A549 (cell line): ENCODE measurements at regions not wholly inside any gene's neighbourhood (a gene's known extent, or its start where the extent isn't known, plus 50 kb on each side); places are given as distances from the start of the nearest gene placed in this dataset.

Experiments
- ATAC-seq, 2 experiments: fragments of 200-7000 bp in 1 of 2; fragments of >200 bp in 1 of 2; cut with Nextera tagmentation in 1 of 2; cut with Tn5 transposase in 1 of 2; 3 replicates each; pipeline versions ENCODE4 v1.8.0 to v1.9.1; 2018 to 2020; ENCODE audit warnings: mild to moderate bottlenecking in 1 of 2, moderate library complexity in 1 of 2
- CTCF ChIA-PET: fragments of 300-600 bp; sonication (Branson Sonifier 250); formaldehyde crosslinking; extraction: SDS; loops from one replicate; lab custom pipeline; 2021; ENCODE audit warnings: antibody characterized with exemption, inconsistent platforms; lab: Yijun Ruan, JAX
- POLR2A ChIA-PET: fragments of 350-600 bp; formaldehyde crosslinking; extraction: SDS; loops from one replicate; lab custom pipeline; 2021; ENCODE audit warnings: antibody characterized with exemption, inconsistent platforms; lab: Yijun Ruan, JAX
- DNase-seq, 2 experiments: peaks; one replicate each; pipeline versions ENCODE4 v3.0.0 to v3.0.0-alpha.2; 2011 to 2016; ENCODE audit warnings: low read depth in 1 of 2, low spot score in 1 of 2
- FAIRE-seq: peaks from 2 replicates; lab custom pipeline; 2011; peaks lifted over from hg19 to GRCh38; lab: Jason Lieb, UNC
- H3K27ac ChIP-seq, 2 experiments: fragments of >200 bp; sonication (Bioruptor Twin); formaldehyde crosslinking; 3 replicates each; pipeline ENCODE4 v1.5.1; 2016 to 2017
- H3K4me1 ChIP-seq: fragments of >200 bp; sonication (Bioruptor Twin); formaldehyde crosslinking; 3 replicates; pipeline ENCODE4 v1.6.1; 2016
- H3K4me2 ChIP-seq: fragments of >200 bp; sonication (Bioruptor Twin); formaldehyde crosslinking; 3 replicates; pipeline ENCODE4 v1.6.1; 2016
- H3K4me3 ChIP-seq: fragments of >200 bp; sonication (Bioruptor Twin); formaldehyde crosslinking; 3 replicates; pipeline ENCODE4 v1.5.1; 2016
- H3K9me3 ChIP-seq: fragments of >200 bp; sonication (Bioruptor Twin); formaldehyde crosslinking; 3 replicates; pipeline ENCODE4 v1.6.1; 2016
- CBX2 ChIP-seq: fragments of 200-600 bp; sonication (generic); IDR thresholded peaks from 2 replicates; pipeline ENCODE4 v1.6.1; 2016; ENCODE audit warnings: low read depth, mild to moderate bottlenecking, borderline replicate concordance
- CEBPB ChIP-seq, 2 experiments: fragments of >200 bp in 1 of 2; sonication (Bioruptor Twin) in 1 of 2; formaldehyde crosslinking in 1 of 2; IDR thresholded peaks; 2 replicates each; pipeline ENCODE4 v1.6.1; 2012 to 2016
- CHD4 ChIP-seq: fragments of 200-600 bp; sonication (generic); IDR thresholded peaks from 2 replicates; pipeline ENCODE4 v1.6.1; 2016; ENCODE audit warnings: antibody characterized with exemption, mild to moderate bottlenecking, borderline replicate concordance
- EHMT2 ChIP-seq: fragments of 200-600 bp; sonication (generic); IDR thresholded peaks from 2 replicates; pipeline ENCODE4 v1.6.1; 2016; ENCODE audit warnings: antibody characterized with exemption, low read depth, mild to moderate bottlenecking, moderate library complexity
- ESRRA ChIP-seq: fragments of 150-350 bp; IDR thresholded peaks from 2 replicates; pipeline ENCODE4 v1.6.1; 2014; ENCODE audit warnings: mild to moderate bottlenecking, low read length, borderline replicate concordance
- FOSL2 ChIP-seq, 2 experiments: fragments of 450-650 bp in 1 of 2; fragments of >200 bp in 1 of 2; sonication (Bioruptor Twin) in 1 of 2; formaldehyde crosslinking; IDR thresholded peaks; 2 replicates each; pipeline versions ENCODE4 v1.5.0 to v1.6.1; 2016 to 2020; ENCODE audit warnings: mild to moderate bottlenecking in 1 of 2, moderate library complexity in 1 of 2
- FOXS1 ChIP-seq: fragments of 250-450 bp; sonication (Bioruptor Pico); IDR thresholded peaks from 2 replicates; pipeline ENCODE4 v1.5.0; 2020; ENCODE audit warnings: mild to moderate bottlenecking, moderate library complexity
- GATA3 ChIP-seq: IDR thresholded peaks from 2 replicates; pipeline ENCODE4 v1.6.1; 2012; ENCODE audit warnings: borderline replicate concordance
- HOXA7 ChIP-seq: fragments of 250-450 bp; sonication (Bioruptor Pico); IDR thresholded peaks from 2 replicates; pipeline ENCODE4 v1.5.0; 2020; ENCODE audit warnings: mild to moderate bottlenecking, moderate library complexity
- HOXB13 ChIP-seq: fragments of 250-450 bp; sonication (Bioruptor Pico); IDR thresholded peaks from 2 replicates; pipeline ENCODE4 v1.5.0; 2020; ENCODE audit warnings: low read depth, mild to moderate bottlenecking, moderate library complexity
- MAFK ChIP-seq: fragments of 450-650 bp; IDR thresholded peaks from 2 replicates; pipeline ENCODE4 v1.6.1; 2014; ENCODE audit not compliant: partially characterized antibody
- MAZ ChIP-seq: fragments of 150-350 bp; IDR thresholded peaks from 2 replicates; pipeline ENCODE4 v1.6.1; 2014; ENCODE audit warnings: antibody characterized with exemption, low read depth, low read length, borderline replicate concordance
- NFE2L2 ChIP-seq: fragments of 150-350 bp; conservative IDR thresholded peaks from 2 replicates; pipeline ENCODE4 v1.6.1; 2014; ENCODE audit warnings: low read length
- NPAS2 ChIP-seq: fragments of 250-450 bp; sonication (Bioruptor Pico); IDR thresholded peaks from 2 replicates; pipeline ENCODE4 v1.8.0; 2022; ENCODE audit warnings: mild to moderate bottlenecking, moderate library complexity, borderline replicate concordance
- PHF8 ChIP-seq: fragments of 200-600 bp; sonication (generic); IDR thresholded peaks from 2 replicates; pipeline ENCODE4 v1.6.1; 2016; ENCODE audit warnings: low read depth, mild to moderate bottlenecking, antibody characterized with exemption, moderate library complexity, borderline replicate concordance
- POLR2A ChIP-seq: IDR thresholded peaks from 2 replicates; pipeline ENCODE4 v1.6.1; 2012; ENCODE audit warnings: mild to moderate bottlenecking, low read length
- POLR2AphosphoS2 ChIP-seq: conservative IDR thresholded peaks from 2 replicates; pipeline ENCODE4 v1.6.1; 2012; ENCODE audit warnings: low read length, improper control_type of control experiment, inconsistent platforms
- RFX5 ChIP-seq: fragments of 450-650 bp; IDR thresholded peaks from 2 replicates; pipeline ENCODE4 v1.7.1; 2014; ENCODE audit warnings: antibody characterized with exemption, mild to moderate bottlenecking, moderate library complexity
- TFCP2L1 ChIP-seq: fragments of 250-450 bp; sonication (Bioruptor Pico); IDR thresholded peaks from 2 replicates; pipeline ENCODE4 v1.5.0; 2021; ENCODE audit warnings: mild to moderate bottlenecking
- ZFP36 ChIP-seq: fragments of 450-650 bp; IDR thresholded peaks from 2 replicates; pipeline ENCODE4 v1.6.1; 2014; ENCODE audit warnings: borderline replicate concordance; ENCODE audit not compliant: partially characterized antibody
- WGBS: methylation state at CpG from one replicate; pipeline ENCODE4 v1.1.6; 2017; ENCODE audit errors: missing lambda C conversion rate; 5-methylcytosine and 5-hydroxymethylcytosine counted together
- TF ChIP-seq, protein P1 (sequence below): fragments of 450-650 bp; IDR thresholded peaks from 2 replicates; pipeline ENCODE4 v1.6.1; 2014; ENCODE audit warnings: antibody characterized with exemption
- TF ChIP-seq, protein P2 (sequence below): fragments of >200 bp; sonication (Bioruptor Twin); formaldehyde crosslinking; IDR thresholded peaks from 3 replicates; pipeline ENCODE4 v1.5.1; 2016

DNA sequence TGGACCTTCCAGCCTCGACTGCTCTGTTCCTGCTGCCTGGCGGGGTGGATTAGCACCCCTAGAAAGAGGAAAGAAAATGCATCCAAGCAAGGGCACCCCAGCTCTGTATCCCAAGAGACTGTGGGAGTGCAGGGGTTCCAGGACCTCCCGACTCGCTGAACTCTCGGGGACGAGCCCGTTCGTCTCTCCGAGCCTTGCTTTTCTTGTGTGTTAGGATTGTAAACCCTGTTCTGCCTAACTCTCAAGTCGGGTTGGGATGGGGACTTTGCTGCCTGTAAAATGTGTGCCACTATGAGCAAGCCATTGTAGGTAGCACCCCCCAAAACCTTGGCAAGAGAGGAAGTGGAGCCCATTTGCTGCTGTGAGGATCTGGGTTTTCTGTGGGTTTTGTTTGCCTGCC is 73.2 kb upstream of the VRK1 start:
- POLR2A ChIA-PET, result no interaction called here
- TF ChIP-seq FOXS1 (CRISPR knock-in tag) (no peak), POLR2AphosphoS2 (no peak), FOSL2 (IDR thresholded peaks at IDR 0.05) (no peak), FOSL2 (CRISPR knock-in tag; IDR thresholded peaks at IDR 0.05) (no peak), CHD4 (no peak)
- Histone ChIP-seq H3K4me3 (no peak overlapping the region), H3K9me3 (0 out of 3 replicates have a peak, but pooled peaks cover 6% of the 10 kb centered on the region), H3K27ac (no peak overlapping the region), H3K4me2 (no peak overlapping the region), H3K4me1 (no peaks in the 10 kb centered on the region)
- ATAC-seq (no peak), FAIRE-seq (no peak), DNase-seq (no peak)
- WGBS, result 23% methylated on average over 10 of the region's 10 CpGs
- CTCF ChIA-PET, result interaction anchor here (0.8 to 1.1 kb wide), 3 partner anchors 13 to 18 kb away, joined by 3 read pairs; no protein-coding TSS in a partner anchor

DNA sequence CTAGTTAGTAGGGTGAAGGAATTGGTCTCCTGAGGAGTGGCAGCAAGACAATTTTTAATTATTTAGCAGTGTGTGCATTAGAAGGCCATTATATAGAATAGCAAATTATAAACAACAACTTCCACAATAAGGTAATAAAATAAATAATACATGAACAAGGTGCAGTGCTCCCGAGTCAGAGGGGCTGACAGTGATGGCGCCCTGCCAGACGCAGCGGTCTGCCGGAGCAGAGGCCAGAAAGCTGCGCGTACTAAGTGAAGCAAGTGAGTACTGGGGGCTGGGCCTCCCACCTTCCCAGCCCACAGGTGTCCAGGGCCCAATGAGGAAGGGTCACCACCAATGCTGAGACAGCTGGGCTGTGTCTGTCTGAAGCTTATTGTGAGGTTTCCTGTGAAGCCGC is 72.0 kb upstream of the VRK1 start:
- no peak overlapping the region for H3K4me2 ChIP-seq
- DNase-seq (no peak), ATAC-seq (no peak), FAIRE-seq (no peak)
- CTCF ChIA-PET, result interaction anchor here (0.8 to 1.4 kb wide), 5 partner anchors 9 to 16 kb away, joined by 3 to 4 read pairs (median 3); no protein-coding TSS in a partner anchor
- 0 out of 3 replicates have a peak, but pooled peaks cover 6% of the 10 kb centered on the region for H3K9me3 ChIP-seq
- TF ChIP-seq, protein P1, sequence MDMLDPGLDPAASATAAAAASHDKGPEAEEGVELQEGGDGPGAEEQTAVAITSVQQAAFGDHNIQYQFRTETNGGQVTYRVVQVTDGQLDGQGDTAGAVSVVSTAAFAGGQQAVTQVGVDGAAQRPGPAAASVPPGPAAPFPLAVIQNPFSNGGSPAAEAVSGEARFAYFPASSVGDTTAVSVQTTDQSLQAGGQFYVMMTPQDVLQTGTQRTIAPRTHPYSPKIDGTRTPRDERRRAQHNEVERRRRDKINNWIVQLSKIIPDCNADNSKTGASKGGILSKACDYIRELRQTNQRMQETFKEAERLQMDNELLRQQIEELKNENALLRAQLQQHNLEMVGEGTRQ, result no peak
- H3K27ac ChIP-seq, result no peak overlapping the region
- no peaks in the 10 kb centered on the region for H3K4me1 ChIP-seq
- WGBS, result 66% methylated on average over 7 of the region's 8 CpGs
- POLR2A ChIA-PET, result no interaction called here
- no peak overlapping the region for H3K4me3 ChIP-seq

DNA sequence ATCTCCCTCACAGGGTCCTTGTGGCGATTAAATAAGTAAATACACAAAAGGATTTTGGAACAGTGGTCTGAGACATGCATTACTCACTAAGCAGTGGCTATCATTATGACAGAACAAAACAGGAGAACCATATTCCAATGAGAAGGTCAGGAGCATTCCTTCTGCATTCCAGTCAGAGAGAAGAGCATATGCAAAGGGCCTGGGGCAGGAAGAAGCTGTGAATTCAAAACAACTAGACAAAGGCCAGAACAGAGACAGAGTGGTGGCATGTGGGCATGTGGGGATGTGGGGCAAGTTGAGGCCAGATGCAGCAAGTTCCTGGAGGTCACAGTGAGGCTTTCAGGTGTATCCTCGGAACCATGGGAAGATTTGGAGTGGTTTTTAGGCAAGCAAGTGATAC is 70.1 kb upstream of the VRK1 start:
- FAIRE-seq (no peak), ATAC-seq (no peak)
- CTCF ChIA-PET, result interaction anchor here (1.9 kb wide), 1 partner anchor 13 kb away, joined by 7 read pairs; no protein-coding TSS in a partner anchor

DNA sequence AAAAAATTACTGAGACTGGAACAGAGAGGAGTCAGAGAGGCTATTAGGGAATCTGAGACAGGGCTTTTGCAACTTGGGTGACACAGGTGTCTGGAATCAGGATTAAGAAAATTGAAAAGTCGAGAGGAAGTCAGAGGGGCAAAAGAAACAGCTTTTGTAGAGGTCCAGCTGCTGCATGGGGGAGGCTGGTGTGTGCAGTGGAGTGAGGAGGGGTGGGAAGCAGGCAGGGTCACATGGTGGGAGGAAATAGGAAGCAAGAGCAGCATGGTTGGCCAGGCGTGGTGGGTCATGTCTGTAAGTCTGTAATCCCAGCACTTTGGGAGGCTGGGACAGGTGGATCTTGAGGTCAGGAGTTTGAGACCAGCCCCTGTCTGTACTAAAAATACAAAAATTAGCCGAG is 69.7 kb upstream of the VRK1 start:
- ATAC-seq (no peak), DNase-seq (no peak), FAIRE-seq (no peak)
- Histone ChIP-seq H3K27ac (no peak overlapping the region), H3K4me3 (no peak overlapping the region), H3K4me1 (no peaks in the 10 kb centered on the region), H3K9me3 (0 out of 3 replicates have a peak, but pooled peaks cover 6% of the 10 kb centered on the region), H3K4me2 (no peak overlapping the region)
- ChIA-PET CTCF (interaction anchor here (1.9 kb wide), 1 partner anchor 13 kb away, joined by 7 read pairs; no protein-coding TSS in a partner anchor), POLR2A (no interaction called here)
- TF ChIP-seq NFE2L2 (no peak), ESRRA (no peak), TFCP2L1 (no peak), EHMT2 (no peak), POLR2A (no peak), RFX5 (no peak), NPAS2 (CRISPR knock-in tag) (no peak), MAZ (no peak), GATA3 (no peak), HOXB13 (CRISPR knock-in tag) (no peak), HOXA7 (CRISPR knock-in tag) (no peak), CBX2 (no peak), PHF8 (no peak)
- 9% methylated on average over 3 of the region's 3 CpGs for WGBS

More for the DNA sequence above, 70.1 kb upstream of the VRK1 start:
- no peak for DNase-seq
- 8% methylated on average over 2 of the region's 2 CpGs for WGBS
- H3K9me3 ChIP-seq, result 0 out of 3 replicates have a peak, but pooled peaks cover 6% of the 10 kb centered on the region
- TF ChIP-seq, protein P1, result no peak
- TF ChIP-seq ZFP36 (no peak), CBX2 (no peak), CEBPB (IDR thresholded peaks at IDR 0.05) (no peak), MAFK (no peak), FOSL2 (IDR thresholded peaks at IDR 0.05) (no peak), FOSL2 (CRISPR knock-in tag; IDR thresholded peaks at IDR 0.05) (no peak)
- TF ChIP-seq, protein P2, sequence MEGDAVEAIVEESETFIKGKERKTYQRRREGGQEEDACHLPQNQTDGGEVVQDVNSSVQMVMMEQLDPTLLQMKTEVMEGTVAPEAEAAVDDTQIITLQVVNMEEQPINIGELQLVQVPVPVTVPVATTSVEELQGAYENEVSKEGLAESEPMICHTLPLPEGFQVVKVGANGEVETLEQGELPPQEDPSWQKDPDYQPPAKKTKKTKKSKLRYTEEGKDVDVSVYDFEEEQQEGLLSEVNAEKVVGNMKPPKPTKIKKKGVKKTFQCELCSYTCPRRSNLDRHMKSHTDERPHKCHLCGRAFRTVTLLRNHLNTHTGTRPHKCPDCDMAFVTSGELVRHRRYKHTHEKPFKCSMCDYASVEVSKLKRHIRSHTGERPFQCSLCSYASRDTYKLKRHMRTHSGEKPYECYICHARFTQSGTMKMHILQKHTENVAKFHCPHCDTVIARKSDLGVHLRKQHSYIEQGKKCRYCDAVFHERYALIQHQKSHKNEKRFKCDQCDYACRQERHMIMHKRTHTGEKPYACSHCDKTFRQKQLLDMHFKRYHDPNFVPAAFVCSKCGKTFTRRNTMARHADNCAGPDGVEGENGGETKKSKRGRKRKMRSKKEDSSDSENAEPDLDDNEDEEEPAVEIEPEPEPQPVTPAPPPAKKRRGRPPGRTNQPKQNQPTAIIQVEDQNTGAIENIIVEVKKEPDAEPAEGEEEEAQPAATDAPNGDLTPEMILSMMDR, result no peak
- H3K4me1 ChIP-seq, result no peaks in the 10 kb centered on the region
- no peak overlapping the region for H3K27ac ChIP-seq
- POLR2A ChIA-PET, result no interaction called here
- no peak overlapping the region for H3K4me3 ChIP-seq
- H3K4me2 ChIP-seq, result no peak overlapping the region
